Activated CD4-positive, alpha-beta T cell treated with anti-CD3 and anti-CD28 coated beads, Interleukin-2, amount 10 ng/mL, durations not matched to agents 7 days and 5 days (primary cell): ENCODE measurements at regions not wholly inside any gene's neighbourhood (a gene's known extent, or its start where the extent isn't known, plus 50 kb on each side); places are given as distances from the start of the nearest gene placed in this dataset.

Source experiments
- CTCF ChIA-PET: fragments of 350-600 bp; sonication (Branson Sonifier 250); formaldehyde crosslinking; loops from one replicate; lab custom pipeline; 2021; ENCODE audit warnings: antibody characterized with exemption; lab: Charles Lee
- POLR2A ChIA-PET: fragments of 350-600 bp; sonication (Branson Sonifier 250); formaldehyde crosslinking; loops from one replicate; lab custom pipeline; 2021; ENCODE audit warnings: antibody characterized with exemption; lab: Charles Lee
- DNase-seq: peaks from one replicate; pipeline ENCODE4 v3.0.0-alpha.2; 2020
- H3K27ac Mint-ChIP-seq: one replicate; pipeline ENCODE4 v1.8.0; 2021; ENCODE audit warnings: mild to moderate bottlenecking, moderate library complexity, mixed read lengths
- H3K27me3 Mint-ChIP-seq: one replicate; pipeline ENCODE4 v1.8.0; 2021; ENCODE audit warnings: mixed read lengths
- H3K36me3 Mint-ChIP-seq: one replicate; pipeline ENCODE4 v1.8.0; 2021; ENCODE audit warnings: low read depth, mixed read lengths
- H3K4me1 Mint-ChIP-seq: one replicate; pipeline ENCODE4 v1.8.0; 2021; ENCODE audit warnings: mixed read lengths
- H3K4me3 Mint-ChIP-seq: one replicate; pipeline ENCODE4 v1.8.0; 2021; ENCODE audit warnings: mild to moderate bottlenecking, moderate library complexity, mixed read lengths
- H3K9me3 Mint-ChIP-seq: one replicate; pipeline ENCODE4 v1.8.0; 2021; ENCODE audit warnings: mixed read lengths

DNA sequence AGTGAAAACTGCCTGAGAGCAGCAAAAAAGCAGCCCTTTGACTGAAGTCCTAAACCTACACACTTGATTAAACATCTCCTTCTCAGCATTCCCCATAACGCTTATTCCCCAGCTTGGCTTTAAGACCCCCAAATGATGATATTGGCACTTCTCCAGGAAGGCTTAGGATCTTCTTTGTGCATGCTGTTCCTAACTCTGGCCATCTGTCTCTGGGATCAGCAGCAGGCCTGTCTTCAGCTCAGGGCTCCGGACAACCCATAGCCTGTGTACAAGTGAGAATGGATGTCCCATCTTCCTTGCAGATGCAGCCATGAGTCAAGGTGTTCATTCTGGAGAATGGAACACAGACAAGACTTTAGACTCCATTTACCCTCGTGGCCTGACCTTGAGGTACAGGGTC is 81.6 kb upstream of the TMEM17 start:
- POLR2A ChIA-PET = no interaction called here
- Mint-ChIP-seq H3K27ac (no peak overlapping the region), H3K27me3 (peaks cover 4% of the 10 kb centered on the region), H3K36me3 (no peaks in the 10 kb centered on the region), H3K4me3 (no peak overlapping the region), H3K9me3 (peaks cover 2% of the 10 kb centered on the region), H3K4me1 (no peaks in the 10 kb centered on the region)
- CTCF ChIA-PET = no interaction called here
- DNase-seq = no peak

DNA sequence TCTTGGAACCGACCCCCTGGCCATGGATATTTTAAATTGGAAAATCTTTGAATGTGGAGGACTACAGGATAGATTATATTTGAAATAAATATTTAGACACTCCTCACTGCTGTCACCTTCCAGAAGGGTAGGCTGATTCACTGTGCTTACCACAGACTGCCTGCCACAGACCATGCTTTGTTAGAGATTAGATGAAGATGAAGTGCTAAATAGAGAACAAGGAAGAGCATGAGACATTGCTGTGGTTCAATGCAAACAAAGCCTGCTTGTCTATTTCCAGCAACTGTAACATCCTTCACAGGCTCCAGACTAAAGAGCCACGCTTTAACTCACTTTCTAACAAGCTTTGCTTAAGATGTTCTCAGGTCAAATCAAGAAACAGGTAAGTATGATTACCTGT is 81.0 kb upstream of the TMEM17 start:
- H3K4me3 Mint-ChIP-seq = no peak overlapping the region
- no peak overlapping the region for H3K27ac Mint-ChIP-seq
- ChIA-PET CTCF (no interaction called here), POLR2A (no interaction called here)
- H3K27me3 Mint-ChIP-seq = peaks cover 7% of the 10 kb centered on the region
- H3K36me3 Mint-ChIP-seq = no peaks in the 10 kb centered on the region
- peaks cover 2% of the 10 kb centered on the region for H3K9me3 Mint-ChIP-seq
- no peak for DNase-seq
- no peaks in the 10 kb centered on the region for H3K4me1 Mint-ChIP-seq

DNA sequence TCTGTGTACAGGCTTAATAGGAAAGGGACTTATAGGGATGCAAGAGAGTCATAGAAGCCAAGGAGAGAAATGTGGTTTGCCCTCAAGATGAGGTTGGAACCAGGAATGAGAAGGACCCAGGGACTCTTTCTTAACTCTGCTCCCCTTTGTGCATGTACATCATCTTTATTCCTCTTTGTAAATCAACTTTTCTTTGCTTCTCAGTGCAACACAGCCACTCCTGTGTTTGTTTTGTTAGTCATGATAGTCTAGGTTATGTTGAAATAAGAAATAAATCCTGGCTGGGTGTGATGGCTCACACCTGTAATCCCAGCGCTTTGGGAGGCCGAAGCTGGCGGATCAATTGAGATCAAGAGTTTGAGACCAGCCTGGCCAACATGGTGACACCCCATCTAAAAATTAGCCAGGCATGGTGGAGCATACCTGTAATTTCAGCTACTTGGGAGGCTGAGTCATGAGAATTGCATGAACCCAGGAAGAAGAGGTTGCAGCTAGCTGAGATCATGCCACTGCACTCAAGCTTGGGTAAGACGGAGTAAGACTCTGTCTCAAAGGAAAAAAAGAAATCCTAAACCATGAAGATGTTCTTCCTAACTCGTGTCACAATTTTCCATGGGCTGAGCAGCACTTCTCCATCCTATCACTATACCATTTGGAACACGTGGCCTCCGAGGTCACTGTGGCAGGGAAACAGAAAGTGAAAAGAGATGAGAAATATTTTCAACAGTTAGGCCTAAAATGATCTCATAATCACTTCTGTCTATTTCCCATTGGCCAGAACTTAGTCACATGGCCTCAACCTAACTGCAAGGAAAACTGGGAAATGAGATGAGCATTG is 73.0 kb upstream of the TMEM17 start:
- ChIA-PET POLR2A (no interaction called here), CTCF (no interaction called here)
- Mint-ChIP-seq H3K4me3 (no peak overlapping the region), H3K9me3 (no peaks in the 10 kb centered on the region), H3K27ac (no peak overlapping the region), H3K36me3 (no peaks in the 10 kb centered on the region), H3K4me1 (no peaks in the 10 kb centered on the region), H3K27me3 (peaks cover 7% of the 10 kb centered on the region)
- DNase-seq = no peak

DNA sequence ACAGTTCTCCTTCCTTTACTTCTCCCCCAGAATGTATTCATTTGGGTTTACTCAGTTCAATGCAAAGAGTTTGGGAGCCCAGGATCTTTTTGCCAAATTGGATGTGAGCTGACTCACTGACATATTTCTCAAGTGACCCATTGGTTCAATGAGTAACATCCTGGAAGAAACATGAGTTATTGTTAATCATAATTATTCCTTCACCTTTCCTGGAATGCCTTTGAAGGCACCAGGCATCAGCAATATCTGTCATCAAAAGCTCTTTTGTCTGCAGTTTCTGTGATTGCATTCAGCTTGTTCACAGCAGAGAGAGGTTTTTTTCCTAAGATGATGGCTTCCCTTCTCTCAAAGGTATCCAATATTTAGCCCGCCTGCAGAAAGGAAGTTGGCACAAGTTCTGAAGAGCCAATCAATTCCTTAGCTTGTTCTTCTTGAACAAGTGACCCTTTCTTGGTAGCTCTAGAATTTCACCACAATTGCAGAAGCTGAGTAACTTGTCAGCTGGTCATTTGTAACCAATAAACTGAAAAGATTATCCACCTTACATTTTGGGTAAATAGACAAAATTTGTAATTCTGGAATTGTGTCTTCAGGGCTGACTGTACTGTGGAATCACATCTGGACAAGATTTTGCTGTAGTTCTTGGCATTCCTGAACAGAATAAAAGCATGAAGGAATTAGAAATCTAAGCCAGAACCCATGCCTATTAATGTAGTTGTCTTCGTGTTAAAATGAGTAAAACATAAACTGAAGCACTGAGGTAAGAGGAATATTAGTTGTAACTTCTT is 72.2 kb upstream of the TMEM17 start:
- H3K4me3 Mint-ChIP-seq = no peak overlapping the region
- H3K27me3 Mint-ChIP-seq = peaks cover 10% of the 10 kb centered on the region
- no peaks in the 10 kb centered on the region for H3K9me3 Mint-ChIP-seq
- no peak for DNase-seq
- H3K4me1 Mint-ChIP-seq = no peaks in the 10 kb centered on the region
- no peak overlapping the region for H3K27ac Mint-ChIP-seq
- H3K36me3 Mint-ChIP-seq = no peaks in the 10 kb centered on the region
- CTCF ChIA-PET = interaction anchor here (0.7 kb wide), 1 partner anchor 48 kb away, joined by 3 read pairs; no protein-coding TSS in a partner anchor
- POLR2A ChIA-PET = no interaction called here

DNA sequence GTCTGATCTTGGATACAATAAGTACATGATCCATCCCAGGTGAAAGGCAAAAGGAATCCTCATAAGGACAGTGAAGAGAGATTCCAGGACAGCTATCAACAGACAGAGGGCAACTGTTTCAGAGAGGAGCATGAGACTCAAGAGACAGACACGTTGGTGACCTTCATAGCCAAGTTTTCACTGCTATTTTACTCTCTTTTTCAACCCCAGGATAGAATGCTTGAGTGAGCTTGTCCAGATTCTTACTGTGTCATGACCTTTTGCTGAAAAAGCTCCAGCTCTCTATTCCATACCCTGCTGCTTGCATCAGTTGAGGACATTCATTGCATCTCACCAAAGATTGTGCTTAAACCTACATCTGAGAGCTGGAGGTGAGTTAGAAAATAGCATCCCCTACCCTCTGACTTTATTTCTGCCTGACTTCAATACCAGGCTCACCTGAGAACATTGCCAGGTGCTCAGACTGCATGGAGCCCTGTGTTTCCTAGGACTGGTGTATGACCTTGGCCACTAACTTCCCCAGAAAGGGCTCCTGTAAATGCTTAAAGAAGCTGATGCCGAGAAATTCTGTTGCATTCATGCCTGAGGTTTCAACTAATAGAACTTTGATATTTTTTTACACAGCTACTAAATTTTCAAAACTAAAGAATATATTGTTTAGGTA is 70.4 kb upstream of the TMEM17 start:
- Mint-ChIP-seq H3K27ac (no peak overlapping the region), H3K36me3 (no peaks in the 10 kb centered on the region), H3K27me3 (peaks cover 19% of the 10 kb centered on the region), H3K4me3 (no peak overlapping the region), H3K4me1 (no peaks in the 10 kb centered on the region), H3K9me3 (no peaks in the 10 kb centered on the region)
- POLR2A ChIA-PET = no interaction called here
- DNase-seq = no peak
- CTCF ChIA-PET = no interaction called here

DNA sequence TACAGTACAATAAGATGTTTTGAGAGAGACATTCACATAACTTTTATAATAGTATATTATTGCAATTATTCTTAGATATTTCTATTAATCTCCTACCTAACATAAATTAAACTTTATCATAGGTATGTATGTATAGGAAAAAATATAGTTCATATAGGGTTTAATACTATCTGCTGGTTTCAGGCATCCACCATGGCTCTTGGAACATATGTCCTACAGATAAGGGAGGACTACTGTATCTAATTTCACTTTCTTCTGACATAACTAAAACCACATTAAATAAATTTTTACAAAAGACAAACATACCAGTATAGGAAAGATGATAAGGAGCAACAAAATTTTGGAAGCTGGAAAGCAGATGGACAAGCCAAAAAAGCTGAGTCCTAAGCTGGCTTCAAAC is 67.9 kb upstream of the TMEM17 start:
- H3K9me3 Mint-ChIP-seq = no peaks in the 10 kb centered on the region
- POLR2A ChIA-PET = no interaction called here
- CTCF ChIA-PET = no interaction called here

DNA sequence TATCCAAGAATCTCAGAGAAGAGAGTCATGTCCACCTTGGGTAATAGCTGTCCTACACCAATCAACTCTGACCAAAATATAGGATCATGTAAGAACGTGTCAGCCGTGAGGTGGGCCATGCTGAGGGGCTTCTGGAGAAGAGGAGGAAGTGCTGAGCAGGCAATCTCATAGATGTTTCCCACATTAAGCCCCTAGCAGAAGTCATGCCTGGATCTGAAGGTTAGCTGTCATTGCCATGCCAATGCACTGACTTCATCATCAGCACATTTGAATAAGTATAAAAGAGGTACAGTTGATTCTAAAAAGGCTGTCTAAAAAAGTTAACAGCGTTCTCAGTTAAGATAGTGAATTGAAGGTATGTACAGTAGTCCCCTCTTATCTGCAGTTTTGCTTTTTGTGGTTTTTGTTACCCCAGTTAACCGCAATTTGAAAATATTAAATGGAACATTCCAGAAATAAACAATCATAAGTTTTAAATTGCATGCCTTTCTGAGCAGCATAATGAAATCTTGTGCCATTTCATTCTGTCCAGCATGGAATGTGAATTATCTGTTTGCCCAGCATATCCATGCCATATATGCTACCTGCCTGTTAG is 67.2 kb upstream of the TMEM17 start:
- CTCF ChIA-PET = no interaction called here
- Mint-ChIP-seq H3K36me3 (no peaks in the 10 kb centered on the region), H3K4me3 (no peak overlapping the region), H3K27me3 (peaks cover 33% of the 10 kb centered on the region), H3K27ac (no peak overlapping the region), H3K4me1 (no peaks in the 10 kb centered on the region), H3K9me3 (no peaks in the 10 kb centered on the region)
- no peak for DNase-seq
- POLR2A ChIA-PET = no interaction called here

More for the DNA sequence above, 67.9 kb upstream of the TMEM17 start:
- no peak overlapping the region for H3K4me3 Mint-ChIP-seq
- H3K36me3 Mint-ChIP-seq = no peaks in the 10 kb centered on the region
- no peak for DNase-seq
- H3K27ac Mint-ChIP-seq = no peak overlapping the region
- no peaks in the 10 kb centered on the region for H3K4me1 Mint-ChIP-seq
- H3K27me3 Mint-ChIP-seq = peaks cover 33% of the 10 kb centered on the region

DNA sequence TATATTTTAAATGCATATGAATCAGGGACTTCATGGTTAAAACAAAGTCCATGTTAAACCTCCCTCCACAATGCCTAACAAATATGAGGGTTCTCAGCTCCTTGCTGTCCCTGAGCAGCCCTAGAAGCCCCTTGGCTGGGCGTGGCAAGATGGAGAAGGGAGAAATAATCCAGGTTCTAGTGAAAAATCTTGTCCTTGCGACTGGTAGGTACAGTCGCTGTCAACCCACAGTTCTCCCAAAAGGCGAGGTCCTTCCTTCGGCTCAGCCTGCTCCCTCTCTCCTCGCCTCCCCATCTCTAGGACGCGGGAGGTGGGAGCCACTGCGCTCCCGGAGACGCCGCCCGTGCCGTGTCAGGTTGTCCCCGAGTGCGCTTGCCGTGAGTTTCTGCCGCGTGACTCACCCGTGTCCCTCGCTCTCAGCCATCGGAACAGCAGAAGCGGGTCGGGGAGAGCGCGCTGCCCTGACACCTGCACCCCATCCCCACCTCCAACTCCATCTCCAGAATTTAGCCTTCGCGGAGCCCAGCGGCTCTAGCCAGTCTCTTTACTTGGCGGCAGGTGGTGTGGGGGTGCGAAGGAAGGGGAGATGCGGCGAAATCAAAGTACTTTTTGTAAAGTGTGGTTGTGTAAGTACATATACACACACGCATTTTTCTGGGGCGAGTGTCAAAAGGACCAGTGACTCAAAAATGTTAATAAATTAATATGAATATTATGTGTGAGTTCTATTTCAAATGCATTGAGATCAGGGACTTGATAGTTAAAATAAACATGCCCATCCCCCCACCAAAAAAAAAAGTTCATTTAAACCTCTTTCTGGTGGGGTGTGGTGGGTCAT is 65.1 kb upstream of the TMEM17 start:
- H3K4me1 Mint-ChIP-seq = no peaks in the 10 kb centered on the region
- ChIA-PET POLR2A (no interaction called here), CTCF (no interaction called here)
- H3K27ac Mint-ChIP-seq = no peak overlapping the region
- DNase-seq = no peak
- H3K27me3 Mint-ChIP-seq = peaks cover 32% of the 10 kb centered on the region
- H3K36me3 Mint-ChIP-seq = no peaks in the 10 kb centered on the region
- no peak overlapping the region for H3K4me3 Mint-ChIP-seq
- H3K9me3 Mint-ChIP-seq = no peaks in the 10 kb centered on the region

DNA sequence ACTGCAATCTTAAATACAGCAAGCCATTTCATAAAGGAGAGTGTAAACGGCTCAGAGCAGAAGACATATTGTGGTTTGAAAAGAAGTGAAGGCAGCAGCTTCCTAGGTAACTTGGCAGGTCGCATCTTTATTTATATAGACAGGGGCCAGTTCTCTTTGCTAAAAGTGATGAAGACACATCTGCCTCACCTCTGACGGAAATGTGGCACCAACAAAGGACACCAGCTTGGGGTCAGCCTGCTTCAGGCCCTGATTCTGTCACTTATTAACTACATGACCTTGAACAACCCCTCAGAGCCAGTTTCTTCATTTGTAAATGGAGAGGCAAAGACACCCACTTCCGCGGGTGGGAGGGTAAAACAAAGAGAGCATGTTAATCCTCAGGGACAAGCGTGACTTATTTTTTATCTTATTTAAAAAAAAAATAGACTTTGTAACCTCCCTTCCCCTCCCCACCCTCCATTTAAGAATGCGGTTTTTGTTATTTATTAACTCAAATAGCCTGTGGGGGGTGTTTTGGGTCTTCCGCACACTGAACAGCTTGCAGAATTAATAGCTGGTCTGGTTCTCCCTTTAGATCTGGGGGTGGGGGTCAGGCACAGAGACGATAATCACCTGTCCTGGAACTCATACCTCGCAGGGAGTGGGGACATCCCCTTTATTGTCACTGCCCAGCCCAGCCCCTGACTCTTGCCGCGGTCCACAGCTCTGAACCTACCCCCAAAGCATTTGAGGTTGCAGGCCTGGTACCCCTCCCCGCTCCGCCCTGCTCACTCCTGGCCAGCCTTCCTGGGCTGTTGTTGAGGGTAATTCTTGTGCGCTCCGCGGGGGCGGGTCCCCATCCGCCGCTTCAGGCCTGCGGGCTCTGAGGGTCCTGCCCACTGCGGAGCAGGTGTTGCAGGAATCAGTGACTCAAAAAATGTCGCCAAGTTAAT is 64.2 kb upstream of the TMEM17 start:
- no peaks in the 10 kb centered on the region for H3K4me1 Mint-ChIP-seq
- H3K36me3 Mint-ChIP-seq = no peaks in the 10 kb centered on the region
- no peaks in the 10 kb centered on the region for H3K9me3 Mint-ChIP-seq
- H3K27me3 Mint-ChIP-seq = peaks cover 31% of the 10 kb centered on the region
- ChIA-PET CTCF (interaction anchor here (0.7 kb wide), 1 partner anchor 417 kb away, joined by 8 read pairs; no protein-coding TSS in a partner anchor), POLR2A (no interaction called here)
- no peak for DNase-seq
- H3K4me3 Mint-ChIP-seq = no peak overlapping the region
- H3K27ac Mint-ChIP-seq = no peak overlapping the region

DNA sequence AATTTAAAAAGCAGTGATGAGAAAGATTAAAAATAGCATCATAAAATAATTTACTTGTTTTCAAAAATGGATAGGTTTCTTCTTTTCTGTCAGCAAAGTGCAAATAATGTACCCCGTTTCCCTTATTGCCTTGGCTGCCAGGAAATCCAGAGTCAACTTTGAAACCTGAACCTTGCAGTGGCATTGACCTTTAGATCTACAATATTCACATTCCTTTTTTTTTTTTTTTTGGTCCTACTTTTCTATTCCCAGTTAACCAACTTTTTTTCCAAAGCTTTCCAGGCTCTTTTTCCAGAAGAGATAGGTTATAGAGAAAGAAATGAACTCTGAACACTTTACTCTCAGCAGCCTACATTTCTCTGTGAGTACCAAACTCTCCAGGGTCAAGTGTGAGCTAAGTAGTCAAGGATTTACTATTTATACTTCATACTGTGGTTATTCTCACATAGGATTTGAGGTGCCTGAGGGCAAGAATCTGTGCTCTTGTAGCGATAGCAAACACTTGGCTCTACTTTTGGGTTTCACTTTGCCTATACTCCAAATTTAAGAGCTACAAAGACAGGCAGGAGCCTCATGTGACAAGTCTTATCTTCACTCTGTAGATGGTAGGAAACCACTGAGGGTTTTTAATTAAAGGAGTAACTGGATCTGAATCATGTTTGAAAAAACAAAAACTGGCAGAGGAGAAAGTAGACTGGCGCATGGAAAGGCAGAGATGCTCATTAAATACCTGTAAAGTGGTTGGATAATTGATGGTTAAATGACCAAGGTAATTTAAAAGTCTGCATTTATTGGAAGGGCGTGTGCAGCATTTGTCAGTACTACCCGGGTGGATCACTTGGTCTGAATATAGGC is 63.2 kb upstream of the TMEM17 start:
- Mint-ChIP-seq H3K4me3 (no peak overlapping the region), H3K9me3 (no peaks in the 10 kb centered on the region), H3K4me1 (no peaks in the 10 kb centered on the region), H3K27ac (no peak overlapping the region), H3K36me3 (no peaks in the 10 kb centered on the region), H3K27me3 (peaks cover 29% of the 10 kb centered on the region)
- ChIA-PET POLR2A (no interaction called here), CTCF (no interaction called here)
- DNase-seq = no peak

DNA sequence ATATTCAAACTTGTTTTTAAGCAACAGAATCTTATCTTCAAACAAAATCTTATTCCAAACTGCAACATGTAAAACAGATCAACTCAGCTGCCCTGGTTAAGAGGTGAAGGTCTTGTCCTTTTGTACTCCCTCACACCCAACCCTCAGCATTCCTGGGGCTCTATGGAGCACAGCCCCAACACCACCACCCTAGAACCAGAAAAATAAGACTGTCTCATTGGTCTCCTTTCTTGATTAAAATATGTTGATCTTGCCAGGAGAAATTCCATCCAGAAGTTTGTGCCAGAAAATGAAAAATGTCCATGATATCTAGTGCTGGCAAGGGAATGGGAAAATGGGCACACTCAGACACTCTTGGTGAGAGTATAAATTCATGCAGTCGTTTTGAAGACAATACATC is 62.1 kb upstream of the TMEM17 start:
- Mint-ChIP-seq H3K36me3 (no peaks in the 10 kb centered on the region), H3K9me3 (no peaks in the 10 kb centered on the region), H3K4me1 (no peaks in the 10 kb centered on the region), H3K4me3 (no peak overlapping the region), H3K27ac (no peak overlapping the region), H3K27me3 (peaks cover 26% of the 10 kb centered on the region)
- ChIA-PET POLR2A (no interaction called here), CTCF (no interaction called here)
- no peak for DNase-seq
